ENCODE measurements at regions not wholly inside any gene's neighbourhood (a gene's known extent, or its start where the extent isn't known, plus 50 kb on each side); places are given as distances from the start of the nearest gene placed in this dataset.

DNA sequence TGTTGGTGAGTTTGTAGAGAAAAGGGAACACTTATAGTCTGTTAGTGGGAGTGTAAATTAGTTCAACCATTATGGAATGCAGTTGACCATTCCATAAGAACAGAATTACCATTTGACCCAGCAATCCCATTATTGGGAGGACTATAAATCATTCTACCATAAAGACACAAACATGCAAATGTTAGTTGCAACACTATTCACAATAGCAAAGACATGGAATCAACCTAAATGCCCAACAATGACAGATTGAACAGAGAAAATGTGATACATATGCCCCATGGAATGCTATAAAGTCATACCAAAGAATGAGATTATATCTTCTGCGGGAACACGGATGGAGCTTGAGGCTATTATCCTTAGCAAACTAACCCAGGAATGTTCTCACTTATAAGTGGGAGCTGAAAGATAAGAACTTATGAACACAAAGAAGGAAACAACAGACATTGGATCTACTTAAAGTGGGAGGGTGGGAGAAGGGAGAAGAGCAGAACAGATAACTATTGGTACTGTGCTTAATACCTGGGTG, 1819.2 kb upstream of the ADGRL3 start:
- TF ChIP-seq CTCF (IDR thresholded peaks at IDR 0.05; ENCODE audit: extremely low read depth in 1 of 2, insufficient read depth in 1 of 2, low read depth in 1 of 2, low read length in 2 of 2): no peak
- no peak for TF ChIP-seq POLR2A (IDR thresholded peaks at IDR 0.05; ENCODE audit: low read depth, low read length)
- TF ChIP-seq GATA2 (IDR thresholded peaks at IDR 0.05; ENCODE audit: insufficient read depth, insufficient read length, low read depth, low read length): no peak
